ENCODE measurements at regions not wholly inside any gene's neighbourhood (a gene's known extent, or its start where the extent isn't known, plus 50 kb on each side); places are given as distances from the start of the nearest gene placed in this dataset.
"Not testable (repeated sequence)": the region's sequence is repeated elsewhere in the genome, so short reads cannot be mapped to it uniquely, and the experiment has no call there.

- no peak for TF ChIP-seq CTCF (IDR thresholded peaks at IDR 0.05)
- Histone ChIP-seq H3K4me1 (ENCODE audit: low read depth) (no peaks in the 10 kb centered on the region), H3K36me3 (ENCODE audit: low read depth) (no peaks in the 10 kb centered on the region), H3K4me3 (no peak overlapping the region), H3K9me3 (peaks cover 34% of the 10 kb centered on the region)
- ATAC-seq: no peak
- intact Hi-C loops (cut with DNase I, micrococcal nuclease): no loop called here
- DNase-seq: no peak
Observed at GRCh38 chr18:1026930-1027329, 122.3 kb downstream of the ADCYAP1 start.

- intact Hi-C loops (cut with DNase I, micrococcal nuclease); H3K4me1 ChIP-seq (ENCODE audit: low read depth); DNase-seq; ATAC-seq; H3K4me3 ChIP-seq; H3K36me3 ChIP-seq (ENCODE audit: low read depth): not testable (repeated sequence)
- H3K9me3 ChIP-seq: peaks cover 36% of the 10 kb centered on the region
Observed at GRCh38 chr18:1033092-1033491, 128.4 kb downstream of the ADCYAP1 start.

GRCh38 chr18:1034971-1035370, 130.3 kb downstream of the ADCYAP1 start:
- H3K36me3 ChIP-seq (ENCODE audit: low read depth): no peaks in the 10 kb centered on the region
- ATAC-seq (no peak), DNase-seq (no peak)
- H3K4me1 ChIP-seq (ENCODE audit: low read depth): no peaks in the 10 kb centered on the region
- peaks cover 43% of the 10 kb centered on the region for H3K9me3 ChIP-seq
- intact Hi-C loops (cut with DNase I, micrococcal nuclease): no loop called here
- no peak for TF ChIP-seq CTCF (IDR thresholded peaks at IDR 0.05)
- no peak overlapping the region for H3K4me3 ChIP-seq

- ATAC-seq (no peak), DNase-seq (no peak)
- H3K9me3 ChIP-seq: peaks cover 30% of the 10 kb centered on the region
- no peaks in the 10 kb centered on the region for H3K4me1 ChIP-seq (ENCODE audit: low read depth)
- TF ChIP-seq CTCF (IDR thresholded peaks at IDR 0.05): no peak
- no peaks in the 10 kb centered on the region for H3K36me3 ChIP-seq (ENCODE audit: low read depth)
- intact Hi-C loops (cut with DNase I, micrococcal nuclease): no loop called here
- no peak overlapping the region for H3K4me3 ChIP-seq
Observed at GRCh38 chr18:1036926-1037325, 132.3 kb downstream of the ADCYAP1 start.

- no peak for TF ChIP-seq CTCF (IDR thresholded peaks at IDR 0.05)
- DNase-seq (no peak), ATAC-seq (no peak)
- no peaks in the 10 kb centered on the region for H3K36me3 ChIP-seq (ENCODE audit: low read depth)
- H3K9me3 ChIP-seq: peaks cover 29% of the 10 kb centered on the region
- H3K4me3 ChIP-seq: no peak overlapping the region
- no peaks in the 10 kb centered on the region for H3K4me1 ChIP-seq (ENCODE audit: low read depth)
- intact Hi-C loops (cut with DNase I, micrococcal nuclease): no loop called here
Observed at GRCh38 chr18:1037776-1038175, 133.1 kb downstream of the ADCYAP1 start.

GRCh38 chr18:1039421-1039820, 134.8 kb downstream of the ADCYAP1 start:
- H3K36me3 ChIP-seq (ENCODE audit: low read depth): no peaks in the 10 kb centered on the region
- H3K9me3 ChIP-seq: peaks cover 33% of the 10 kb centered on the region
- intact Hi-C loops (cut with DNase I, micrococcal nuclease): no loop called here
- H3K4me1 ChIP-seq (ENCODE audit: low read depth): no peaks in the 10 kb centered on the region
- no peak overlapping the region for H3K4me3 ChIP-seq
- TF ChIP-seq CTCF (IDR thresholded peaks at IDR 0.05): no peak
- no peak for DNase-seq
- ATAC-seq: no peak

- ATAC-seq; intact Hi-C loops (cut with DNase I, micrococcal nuclease); H3K36me3 ChIP-seq (ENCODE audit: low read depth); H3K4me1 ChIP-seq (ENCODE audit: low read depth); H3K4me3 ChIP-seq; DNase-seq: not testable (repeated sequence)
- peaks cover 28% of the 10 kb centered on the region for H3K9me3 ChIP-seq
Observed at GRCh38 chr18:1043039-1043438, 138.4 kb downstream of the ADCYAP1 start.

All from mucosa of descending colon (tissue), 3 donors.